ENCODE measurements at regions not wholly inside any gene's neighbourhood (a gene's known extent, or its start where the extent isn't known, plus 50 kb on each side); places are given as distances from the start of the nearest gene placed in this dataset.
"Not testable (repeated sequence)": the region's sequence is repeated elsewhere in the genome, so short reads cannot be mapped to it uniquely, and the experiment has no call there.

DNA sequence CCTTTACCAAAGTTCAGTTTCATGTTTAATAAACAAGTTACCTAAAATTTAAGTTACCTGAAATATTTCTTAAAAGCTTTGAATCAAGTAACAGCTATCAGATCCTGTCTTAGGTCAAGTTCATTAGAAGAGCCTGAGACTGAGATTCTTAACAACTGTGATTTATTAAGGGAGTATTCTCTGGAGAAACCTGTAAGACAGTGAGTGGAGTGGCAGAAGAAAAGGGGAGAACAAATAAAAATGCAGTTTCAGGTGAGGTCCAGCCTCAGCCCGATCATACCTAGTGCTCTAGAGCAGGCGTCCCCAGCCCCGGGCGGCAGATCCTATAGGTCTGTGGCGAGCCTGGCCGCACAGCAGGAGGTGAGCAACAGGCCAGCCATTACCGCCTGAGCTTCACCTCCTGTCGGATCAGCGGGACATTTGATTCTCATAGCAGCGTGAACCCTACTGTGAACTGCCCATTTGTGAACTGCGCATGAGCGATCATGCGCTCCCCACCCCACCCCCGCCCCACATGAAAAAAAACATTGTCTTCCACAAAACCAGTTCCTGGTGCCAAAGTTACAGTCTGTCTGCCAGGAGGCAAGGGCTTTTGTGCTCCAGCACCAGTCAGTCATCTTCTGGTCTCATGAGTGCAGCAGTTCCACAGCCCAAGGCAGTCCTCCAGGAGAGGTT is 59.2 kb upstream of the ADGRB3 start:
- no peak for DNase-seq

DNA sequence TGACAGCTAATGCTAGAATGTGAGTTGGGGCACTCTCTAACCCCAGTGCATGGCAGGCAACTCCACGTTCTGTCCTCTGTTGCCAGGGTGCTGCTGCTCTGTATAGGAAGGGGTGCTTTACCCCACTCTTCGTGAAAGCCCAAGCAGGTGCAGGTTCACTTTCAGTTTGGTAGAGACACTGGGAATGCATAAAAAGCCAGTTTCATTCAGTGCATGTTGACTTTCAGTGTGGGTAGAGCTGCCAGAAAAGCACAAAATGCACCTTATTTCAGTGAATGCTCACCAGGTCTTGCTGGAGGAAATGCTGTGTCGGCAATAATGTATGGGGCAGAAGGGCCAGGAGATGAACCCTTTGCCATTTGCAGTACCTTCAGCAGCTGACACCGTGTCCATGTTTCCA is 62.1 kb upstream of the ADGRB3 start:
- DNase-seq = no peak

DNA sequence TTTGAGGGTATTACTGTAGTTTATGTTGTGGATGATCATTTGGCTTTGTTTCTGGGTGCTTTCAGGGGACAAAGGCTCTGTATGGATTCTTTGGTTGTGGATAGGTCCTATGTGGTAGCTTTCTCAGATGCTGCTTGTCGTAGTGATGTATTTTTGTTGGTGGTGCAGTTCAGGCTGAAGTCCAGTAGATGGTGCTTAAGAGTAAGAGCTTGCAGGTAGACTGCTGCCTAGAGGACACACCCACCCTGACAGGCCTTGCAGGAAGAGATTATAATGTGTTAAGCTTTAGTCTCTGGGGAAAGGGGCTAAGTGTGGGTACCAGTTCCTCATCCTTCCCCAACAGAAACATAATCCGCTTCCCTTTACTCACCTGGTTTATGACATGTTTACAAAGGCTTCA is 62.6 kb upstream of the ADGRB3 start:
- DNase-seq = no peak

DNA sequence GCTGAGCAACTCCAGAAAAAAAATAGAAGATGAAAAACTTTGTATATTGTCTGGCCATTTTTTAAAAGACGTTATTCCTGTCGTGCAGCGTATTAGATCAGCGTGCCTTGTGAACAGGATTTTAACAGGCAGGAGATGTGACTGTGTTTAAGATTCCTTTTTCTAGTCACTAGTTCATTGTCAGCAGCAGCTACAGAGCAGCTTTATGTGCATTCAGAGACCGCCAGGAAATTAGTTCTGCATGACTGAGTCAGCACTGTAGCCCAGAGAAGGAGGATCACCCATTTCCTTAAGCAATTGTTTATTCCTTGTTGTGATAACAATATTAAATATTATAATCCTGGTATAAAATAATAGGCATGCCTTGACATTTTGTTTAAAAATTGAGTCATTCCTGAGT is 75.4 kb upstream of the ADGRB3 start:
- no peak for DNase-seq

DNA sequence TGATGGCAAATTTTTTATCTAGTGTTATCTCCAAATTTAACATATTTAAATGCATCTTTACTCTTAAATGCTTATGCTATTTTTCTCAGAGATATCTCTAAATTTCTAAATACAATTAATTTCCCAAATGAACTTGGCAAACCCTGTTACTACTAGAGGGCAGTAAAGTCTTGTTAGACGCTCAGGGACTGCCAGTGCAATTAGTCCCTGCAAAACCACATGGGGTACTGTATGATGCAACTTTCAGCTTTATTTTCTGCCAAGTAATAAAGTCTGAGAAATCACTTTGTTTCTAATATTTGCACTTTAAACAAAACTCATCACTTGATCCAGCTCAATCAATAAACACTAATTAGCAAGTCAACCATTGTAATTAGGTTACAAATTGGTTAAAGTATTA is 76.0 kb upstream of the ADGRB3 start:
- DNase-seq = no peak

DNA sequence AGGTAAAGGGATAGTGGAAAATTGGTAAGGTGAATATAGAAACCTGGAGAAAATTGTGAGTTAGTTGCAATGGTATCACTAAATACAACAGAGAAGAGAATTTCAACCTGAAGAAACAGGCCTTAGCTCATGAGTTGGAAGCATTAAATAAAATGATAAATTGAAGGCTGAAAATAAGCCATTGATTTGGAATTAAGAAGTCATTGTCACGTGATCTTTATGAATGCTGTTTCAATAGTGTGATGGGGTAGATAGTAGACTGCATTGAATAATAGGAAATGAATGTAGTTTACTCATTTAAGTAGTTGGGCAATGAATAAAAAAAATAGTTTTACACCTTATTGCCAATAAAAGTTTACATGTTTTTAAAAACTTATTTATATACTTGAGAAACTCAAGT is 88.5 kb upstream of the ADGRB3 start:
- no peak for DNase-seq

DNA sequence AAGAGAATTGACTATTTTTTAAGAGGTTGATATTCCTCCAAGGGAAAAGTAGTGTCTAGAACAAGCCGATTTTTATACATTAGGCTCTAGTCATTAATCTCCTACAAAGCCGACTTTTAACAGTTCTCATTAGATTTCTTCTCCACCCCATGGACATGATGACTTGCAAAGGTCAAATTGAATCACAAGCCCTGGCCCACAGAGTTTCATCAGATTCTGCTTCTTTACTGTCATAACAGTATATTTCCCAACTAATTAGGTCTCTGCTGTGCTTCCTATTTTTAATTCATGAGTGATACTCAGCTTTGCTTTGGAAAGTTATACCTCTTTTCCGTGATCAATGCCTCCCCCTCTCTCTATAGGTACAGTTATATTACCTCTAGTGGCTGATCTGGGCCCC is 90.6 kb upstream of the ADGRB3 start:
- no peak for DNase-seq

DNA sequence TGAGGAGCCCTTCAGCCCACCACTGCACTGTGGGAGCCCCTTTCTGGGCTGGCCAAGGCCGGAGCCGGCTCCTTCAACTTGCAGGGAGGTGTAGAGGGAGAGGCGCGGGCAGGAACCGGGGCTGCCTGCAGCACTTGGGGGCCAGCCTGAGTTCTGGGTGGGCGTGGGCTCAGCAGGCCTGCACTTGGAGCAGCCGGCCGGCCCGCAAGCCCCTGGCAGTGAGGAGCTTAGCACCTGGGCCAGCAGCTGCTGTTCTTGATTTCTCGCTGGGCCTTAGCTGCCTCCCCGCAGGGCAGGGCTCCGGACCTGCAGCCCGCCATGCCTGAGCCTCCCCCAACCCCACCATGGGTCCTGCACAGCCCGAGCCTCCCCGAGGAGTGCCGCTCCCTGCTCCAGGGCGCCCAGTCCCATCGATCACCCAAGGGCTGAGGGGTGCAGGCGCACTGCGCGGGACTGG is 101.7 kb upstream of the ADGRB3 start:
- DNase-seq = no peak

DNA sequence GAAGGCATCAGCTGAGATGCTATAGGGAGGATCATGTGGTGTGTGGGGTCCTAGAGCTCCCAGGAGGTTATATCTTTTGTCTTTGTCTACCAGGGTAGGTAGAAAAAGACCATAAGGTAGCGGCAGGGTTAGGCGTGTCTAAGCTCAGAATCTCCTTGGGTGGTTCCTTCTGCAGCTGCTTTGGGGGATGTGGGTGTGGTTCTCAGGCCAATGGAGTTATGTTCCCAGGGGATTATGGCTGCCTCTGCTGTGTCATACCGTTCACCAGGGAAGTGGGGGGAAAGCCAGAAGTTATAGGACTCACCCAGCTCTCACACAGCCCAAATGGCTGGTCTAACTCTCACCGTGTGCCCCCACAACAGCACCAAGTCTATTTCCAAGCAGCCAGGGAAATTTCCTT is 107.4 kb upstream of the ADGRB3 start:
- DNase-seq = no peak

DNA sequence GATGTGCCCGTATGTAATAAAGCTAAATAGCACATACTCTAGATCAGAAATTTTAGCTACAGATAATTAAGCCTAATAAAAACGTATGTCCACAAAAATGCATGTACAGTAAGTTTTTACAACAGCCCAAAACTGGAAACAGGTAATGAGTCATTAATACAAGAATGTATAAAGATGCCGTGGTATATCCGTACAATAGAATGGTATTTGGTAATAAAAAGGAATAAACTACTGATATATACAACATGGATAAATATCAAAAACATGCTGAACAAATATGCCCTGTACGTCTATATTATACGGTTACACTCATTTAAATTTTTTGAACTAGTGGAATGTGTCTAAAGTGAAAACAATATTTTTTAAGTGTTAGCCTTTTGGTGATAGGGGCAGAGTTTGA is 128.2 kb upstream of the ADGRB3 start:
- no peak for DNase-seq

DNA sequence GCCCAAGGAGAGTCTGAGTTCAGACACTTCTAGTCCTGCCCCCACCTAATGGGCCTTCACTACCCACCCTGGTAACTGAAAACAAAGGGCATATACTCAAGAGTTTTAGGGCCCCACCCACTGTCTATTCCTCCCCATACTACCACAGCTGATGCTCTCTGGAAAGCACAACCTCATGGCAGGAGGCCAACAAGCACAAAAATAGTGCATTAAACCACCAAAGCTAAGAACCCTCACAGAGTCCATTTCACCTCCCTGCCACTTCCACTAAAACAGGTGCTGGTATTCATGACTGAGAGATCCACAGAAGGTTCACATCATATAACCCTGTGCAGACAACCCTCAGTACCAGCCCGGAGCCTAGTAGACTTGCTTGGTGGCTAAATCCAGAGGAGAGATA is 132.1 kb upstream of the ADGRB3 start:
- DNase-seq = no peak

DNA sequence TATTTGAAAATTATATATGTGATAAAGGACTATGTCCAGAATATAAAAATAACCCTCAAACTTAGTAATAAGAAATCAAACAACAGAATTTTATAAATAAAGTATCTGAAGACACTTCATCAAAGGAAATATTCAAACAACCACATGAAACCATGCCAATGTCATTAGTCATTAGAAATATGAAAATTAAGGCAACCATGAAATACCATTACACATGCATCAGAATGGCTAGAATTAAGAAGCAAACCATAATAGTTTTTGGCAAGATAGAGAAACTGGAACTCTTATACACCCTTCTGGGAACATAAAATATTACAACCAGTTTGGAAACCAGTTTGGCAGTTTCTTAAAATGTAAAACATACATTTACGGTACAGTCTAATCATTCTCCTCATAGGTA is 137.2 kb upstream of the ADGRB3 start:
- no peak for DNase-seq

DNA sequence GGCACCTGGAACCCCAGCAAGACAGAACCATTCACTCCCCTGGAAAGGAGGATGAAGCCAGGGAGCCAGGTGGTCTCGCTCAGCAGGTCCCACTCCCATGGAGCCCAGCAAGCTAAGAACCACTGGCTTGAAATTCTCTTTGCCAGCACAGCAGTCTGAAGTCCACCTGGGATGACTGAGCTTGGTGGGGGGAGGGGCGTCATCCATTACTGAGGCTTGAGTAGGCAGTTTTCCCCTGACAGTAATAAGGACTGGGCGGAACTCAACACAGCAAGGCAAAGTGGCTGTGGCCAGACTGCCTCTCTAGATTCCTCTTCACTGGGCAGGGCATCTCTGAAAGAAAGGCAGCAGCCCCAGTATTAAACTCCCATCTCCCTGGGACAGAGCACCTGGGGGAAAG is 140.2 kb upstream of the ADGRB3 start:
- not testable (repeated sequence) for DNase-seq

DNA sequence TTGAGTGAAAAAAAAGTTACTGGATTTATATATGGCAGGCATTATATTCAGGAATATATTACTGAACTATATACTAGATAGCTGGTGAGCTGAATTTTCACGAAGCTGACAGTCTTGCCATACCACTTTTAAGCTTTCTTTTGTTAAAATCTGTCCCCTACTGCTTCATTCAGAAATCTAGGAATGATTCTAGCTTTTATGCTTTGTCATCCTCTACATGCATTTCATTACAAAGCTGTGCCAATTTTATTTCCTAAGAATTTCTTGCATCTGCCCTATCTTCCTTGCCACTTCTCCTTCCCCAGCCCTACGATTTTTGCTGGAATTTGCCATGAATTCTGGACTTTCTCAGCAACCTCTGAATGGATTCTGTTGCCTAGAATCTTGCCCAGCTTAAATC is 158.5 kb upstream of the ADGRB3 start:
- DNase-seq = no peak

DNA sequence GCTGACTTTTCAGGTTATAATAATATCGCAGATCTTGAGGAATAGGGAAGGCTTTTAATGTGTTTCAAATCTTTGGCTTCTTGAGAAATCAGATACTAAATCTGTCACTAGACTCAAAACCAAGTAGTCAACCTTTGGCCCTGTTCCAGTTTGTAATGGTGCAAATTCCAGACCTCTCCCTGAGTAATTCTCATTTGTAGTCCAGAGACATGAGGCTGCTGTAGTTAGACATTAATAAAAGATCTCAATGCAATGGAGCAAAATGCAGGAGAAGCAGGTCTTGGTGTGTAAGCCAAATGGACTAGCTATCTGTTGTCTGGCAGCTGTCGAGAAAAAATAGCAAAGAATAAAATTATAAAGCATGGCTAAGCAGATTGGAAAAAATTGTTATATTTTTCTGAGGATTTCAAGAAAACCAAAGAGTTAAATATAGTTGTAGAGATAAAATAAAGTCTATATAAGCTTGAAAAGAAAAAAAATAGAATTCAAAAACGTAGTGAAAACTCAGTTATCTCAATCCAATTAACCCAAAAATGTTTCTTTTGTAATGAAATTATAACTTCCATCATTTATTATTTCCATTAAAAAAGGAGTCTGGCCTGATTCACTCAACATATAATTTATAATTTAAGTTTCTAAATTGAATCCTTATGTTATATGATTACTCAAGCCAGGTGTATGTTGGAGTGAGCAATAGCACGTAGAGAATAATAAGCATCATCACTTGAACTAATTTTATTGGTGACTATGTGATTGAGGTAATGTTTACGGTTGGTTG is 161.5 kb upstream of the ADGRB3 start:
- DNase-seq = no peak

DNA sequence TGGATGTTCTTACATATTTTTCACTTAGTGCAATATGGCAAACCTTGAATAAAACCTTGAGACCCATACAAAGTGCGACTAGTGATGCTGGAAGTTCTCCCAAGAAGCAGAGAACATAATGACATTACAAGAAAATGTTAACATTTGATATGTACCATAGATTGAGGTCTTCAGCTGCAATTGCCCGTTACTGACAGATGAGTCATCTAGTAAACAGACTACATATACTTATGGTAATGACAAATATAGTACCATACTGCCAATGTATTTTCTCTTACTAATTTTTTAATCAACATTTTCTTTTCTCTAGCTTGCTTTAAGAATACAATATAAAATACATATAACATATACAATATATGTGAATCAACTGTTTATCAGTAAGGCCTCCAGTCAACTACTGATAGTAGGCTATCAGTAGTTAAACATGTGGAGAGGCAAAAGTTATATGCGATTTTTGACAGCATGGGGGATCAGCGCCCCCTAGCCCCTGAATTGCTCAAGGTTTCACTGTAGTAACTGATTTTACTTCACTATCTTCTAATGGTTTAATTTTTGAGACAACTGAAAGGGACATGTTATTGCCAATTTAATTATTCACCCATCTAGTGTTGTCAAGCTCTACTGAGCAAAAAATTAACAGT is 166.7 kb upstream of the ADGRB3 start:
- DNase-seq = no peak

DNA sequence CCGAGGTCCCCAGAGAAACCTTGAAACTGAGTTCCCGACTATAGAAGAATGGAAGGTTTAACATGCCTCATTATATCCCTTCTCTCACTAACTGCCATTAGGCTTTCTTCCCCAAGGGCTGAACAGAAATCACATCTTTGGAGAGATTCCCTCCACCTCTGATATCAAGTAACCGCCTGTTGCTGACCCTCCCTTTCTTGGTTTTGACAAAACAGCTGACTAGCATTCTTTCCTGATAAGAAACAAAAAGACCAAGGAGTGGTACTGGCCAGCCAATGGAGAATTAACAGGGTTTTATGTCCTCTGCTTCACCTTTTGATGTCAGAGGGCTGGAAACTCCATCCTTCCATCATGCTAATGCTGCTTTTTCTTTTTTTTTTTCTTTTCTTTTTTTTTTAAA is 176.6 kb upstream of the ADGRB3 start:
- no peak for DNase-seq

DNA sequence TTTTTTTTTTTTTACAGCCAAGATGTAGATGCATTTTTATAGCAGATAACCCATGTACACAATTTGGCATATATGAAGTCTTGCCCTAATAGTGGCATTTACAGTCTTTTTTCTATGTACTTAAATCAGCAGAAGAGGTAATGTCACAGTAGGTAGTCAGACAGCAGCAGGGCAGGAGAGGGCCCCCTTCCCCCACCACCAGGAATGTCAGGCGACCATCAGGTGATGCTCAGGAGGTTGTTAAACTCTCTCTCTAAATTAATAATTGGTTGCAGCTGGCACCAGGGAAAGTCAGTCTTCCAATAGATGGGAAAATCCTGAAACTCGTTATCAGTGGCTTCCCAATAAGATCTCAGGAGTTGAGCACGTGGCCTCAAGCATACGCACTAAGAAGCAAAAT is 188.0 kb upstream of the ADGRB3 start:
- no peak for DNase-seq

DNA sequence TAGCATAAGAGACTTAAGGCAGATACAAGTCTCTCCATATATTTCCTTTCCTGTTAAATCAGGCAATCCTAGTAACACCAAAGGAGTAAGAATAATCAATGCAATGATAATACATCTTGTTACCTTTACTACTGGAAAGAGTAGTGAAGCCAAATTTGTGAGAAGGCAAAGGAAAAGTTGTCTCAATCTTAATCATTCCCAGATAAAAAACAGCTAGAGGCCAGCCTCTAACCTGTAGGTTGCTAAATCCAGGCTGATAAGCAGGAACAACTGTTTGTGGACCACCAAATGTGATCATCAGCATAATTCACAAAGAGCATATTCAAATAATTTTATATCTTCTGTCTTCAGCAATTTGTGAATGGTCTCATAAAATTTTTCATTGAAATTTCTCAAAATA is 189.2 kb upstream of the ADGRB3 start:
- DNase-seq = no peak

DNA sequence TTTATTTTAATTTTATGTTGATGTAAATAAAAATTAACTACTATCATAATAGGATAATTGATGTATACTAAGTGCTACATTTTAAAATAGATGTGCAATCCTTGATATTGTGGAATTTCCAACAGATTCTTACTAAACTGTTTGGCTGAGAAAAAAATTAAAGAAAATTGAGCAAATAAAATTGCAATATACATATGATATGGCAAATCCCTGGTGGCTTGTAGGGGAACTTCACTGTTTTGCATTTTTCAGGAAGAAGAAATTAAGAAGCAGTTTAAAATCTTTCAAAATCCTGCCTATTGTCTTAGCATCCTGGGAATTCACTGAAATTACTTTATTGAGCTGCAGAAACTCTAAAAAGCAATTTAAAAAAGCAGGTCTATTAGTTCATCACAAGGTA is 191.4 kb upstream of the ADGRB3 start:
- DNase-seq = no peak

DNA sequence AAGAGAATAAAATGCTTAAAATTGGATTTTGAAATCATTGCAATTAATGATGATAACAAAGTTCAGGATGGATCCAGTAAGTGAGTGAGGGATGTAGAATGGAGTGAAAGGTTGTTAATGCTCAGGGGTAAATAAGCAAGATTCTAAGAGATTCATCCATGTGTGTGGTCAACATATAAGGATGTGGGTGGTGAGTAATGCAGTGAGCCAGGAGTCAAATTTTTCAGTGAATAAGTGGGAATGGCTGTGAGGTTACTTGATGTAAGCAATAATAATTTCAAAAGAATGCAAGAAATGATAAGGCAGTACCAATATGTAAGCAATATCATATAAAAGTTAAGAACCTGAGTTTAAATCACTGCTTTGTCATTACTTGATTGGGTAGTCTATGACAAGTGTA is 207.5 kb upstream of the ADGRB3 start:
- DNase-seq = no peak

DNA sequence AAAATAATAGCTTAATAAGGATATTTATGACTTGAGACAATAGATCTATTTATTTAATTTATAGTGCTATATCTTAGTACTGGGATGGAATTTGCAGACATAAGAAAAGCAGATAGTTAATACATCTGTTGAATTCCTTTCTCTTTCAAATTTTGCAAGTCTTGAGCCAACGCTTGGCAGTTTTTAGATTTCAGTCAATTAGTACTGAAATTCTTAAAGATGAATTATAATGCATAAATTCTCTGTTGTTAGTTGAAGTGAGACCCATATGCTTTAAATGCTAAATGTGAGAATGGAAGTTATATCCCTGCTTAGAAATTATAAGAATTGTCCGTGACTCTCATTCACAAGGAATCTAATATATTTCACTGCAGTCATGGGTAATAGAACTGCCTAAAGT is 225.1 kb upstream of the ADGRB3 start:
- DNase-seq = no peak

DNA sequence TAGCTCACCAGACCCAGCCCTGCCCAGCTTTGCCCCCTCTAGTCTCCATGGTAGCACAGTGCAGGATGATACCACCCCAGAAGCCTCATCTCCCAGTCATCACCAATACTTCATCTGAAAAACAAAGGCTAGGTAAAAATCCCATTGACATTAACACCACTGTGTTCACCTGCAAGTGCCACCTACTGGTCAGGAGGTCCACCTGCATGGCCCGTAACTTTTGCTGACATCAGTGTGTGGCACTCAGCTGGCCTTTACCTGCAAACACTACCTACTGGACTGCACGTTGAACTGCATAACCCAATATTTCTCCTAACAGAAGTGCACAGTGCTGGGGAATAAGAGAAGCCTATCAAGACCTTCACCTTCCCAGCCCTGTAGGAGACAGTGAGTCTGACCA is 234.7 kb upstream of the ADGRB3 start:
- DNase-seq = no peak

DNA sequence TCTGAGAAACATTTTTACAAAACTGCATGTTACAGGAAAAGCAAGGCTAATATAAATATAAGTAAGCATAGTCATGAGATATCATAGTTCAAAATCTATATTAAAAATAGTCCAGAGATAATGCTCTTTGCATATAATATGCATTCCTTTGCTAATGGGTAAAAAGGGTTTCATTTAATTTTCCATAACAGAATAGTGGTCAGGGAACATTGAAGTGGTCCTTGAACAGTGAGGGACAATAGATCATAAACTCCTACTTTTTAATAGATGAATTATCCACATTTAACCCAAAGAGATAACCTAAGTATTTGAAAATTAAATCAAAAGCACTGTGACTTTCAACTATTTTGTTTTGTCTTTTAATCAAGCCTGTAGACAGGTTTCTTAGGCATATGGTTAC is 243.1 kb upstream of the ADGRB3 start:
- DNase-seq = no peak
